Upper lobe of left lung (tissue), 6 donors: ENCODE measurements at regions not wholly inside any gene's neighbourhood (a gene's known extent, or its start where the extent isn't known, plus 50 kb on each side); places are given as distances from the start of the nearest gene placed in this dataset.

Experiments
- ATAC-seq, 2 donors: fragments of 200-7000 bp; cut with Tn5 transposase; one replicate each; pipeline ENCODE4 v1.9.1; 2022; ENCODE audit warnings: mild to moderate bottlenecking in 2 of 2, moderate library complexity in 2 of 2; ENCODE audit not compliant: low FRiP score in 2 of 2
- DNase-seq, 2 donors: peaks; one replicate each; pipeline ENCODE4 v3.0.0-alpha.2; 2019 to 2020
- H3K27ac ChIP-seq, 4 donors: fragments of 200-600 bp; sonication (generic); one replicate each; pipeline ENCODE4 v1.5.1; 2016 to 2019
- H3K27me3 ChIP-seq, 4 donors: fragments of 200-600 bp; sonication (generic); one replicate each; pipeline ENCODE4 v1.5.1; 2017 to 2019
- H3K36me3 ChIP-seq, 4 donors: fragments of 200-600 bp; sonication (generic); one replicate each; pipeline ENCODE4 v1.5.1; 2016 to 2019
- H3K4me1 ChIP-seq, 4 donors: fragments of 200-600 bp; sonication (generic); one replicate each; pipeline ENCODE4 v1.5.1; 2018 to 2019
- H3K4me3 ChIP-seq, 4 donors: fragments of 200-600 bp; sonication (generic); one replicate each; pipeline ENCODE4 v1.5.1; 2017 to 2019; ENCODE audit warnings: mild to moderate bottlenecking in 2 of 4, moderate library complexity in 1 of 4
- H3K9me3 ChIP-seq, 4 donors: fragments of 200-600 bp; sonication (generic); one replicate each; pipeline ENCODE4 v1.5.1; 2018 to 2019
- CTCF ChIP-seq, 6 experiments: fragments of 450-650 bp in 4 of 6; fragments of 200-600 bp in 2 of 6; sonication (generic) in 2 of 6; IDR thresholded peaks; one replicate each; pipeline ENCODE4 v1.5.1; 2016 to 2019; ENCODE audit warnings: antibody characterized with exemption in 6 of 6
- EP300 ChIP-seq, 4 donors: sonication (generic); formaldehyde crosslinking; IDR thresholded peaks; one replicate each; pipeline ENCODE4 v1.5.1; 2017; ENCODE audit warnings: antibody characterized with exemption in 4 of 4, control low read depth in 2 of 4
- POLR2A ChIP-seq, 4 donors: fragments of 450-650 bp; IDR thresholded peaks; one replicate each; pipeline ENCODE4 v1.5.1; 2016 to 2017; ENCODE audit warnings: antibody characterized with exemption in 4 of 4, mild to moderate bottlenecking in 2 of 4
- POLR2AphosphoS5 ChIP-seq, 2 donors: sonication (generic); formaldehyde crosslinking; IDR thresholded peaks; one replicate each; pipeline ENCODE4 v1.5.1; 2017; ENCODE audit warnings: antibody characterized with exemption in 2 of 2
- WGBS, 2 donors: methylation state at CpG; one replicate each; pipeline ENCODE4 v1.1.5; 2017 to 2018; 5-methylcytosine and 5-hydroxymethylcytosine counted together
- donor health status: DM: no; HTN: no; CAD: no; lungs with moderate emphysema.
- donor health status: DM: no; HTN: yes; CAD: no; lungs with severe emphysema.

- H3K4me1 ChIP-seq = no peaks in the 10 kb centered on the region
- WGBS, 2 donors = 57 to 63% methylated on average over 7 of the region's 7 CpGs
- H3K27me3 ChIP-seq = no peaks in the 10 kb centered on the region
- ATAC-seq (no peak), DNase-seq (no peak)
- TF ChIP-seq POLR2AphosphoS5 (IDR thresholded peaks at IDR 0.05) (no peak), POLR2A (IDR thresholded peaks at IDR 0.05) (no peak), EP300 (IDR thresholded peaks at IDR 0.05) (no peak), CTCF (IDR thresholded peaks at IDR 0.05) (no peak)
- no peak overlapping the region for H3K27ac ChIP-seq
- H3K4me3 ChIP-seq = no peak overlapping the region
- H3K9me3 ChIP-seq = no peaks in the 10 kb centered on the region
- H3K36me3 ChIP-seq = no peaks in the 10 kb centered on the region
Measured at GRCh38 chr4:189162073-189162789, 778.4 kb upstream of the FRG1 start.

- Histone ChIP-seq H3K27ac (no peak overlapping the region), H3K4me3 (no peak overlapping the region), H3K27me3 (no peaks in the 10 kb centered on the region), H3K36me3 (no peaks in the 10 kb centered on the region), H3K4me1 (no peaks in the 10 kb centered on the region), H3K9me3 (no peaks in the 10 kb centered on the region)
- ATAC-seq (no peak), DNase-seq (no peak)
- no peak for TF ChIP-seq POLR2A (IDR thresholded peaks at IDR 0.05)
- TF ChIP-seq EP300 (IDR thresholded peaks at IDR 0.05) = no peak
- TF ChIP-seq CTCF (IDR thresholded peaks at IDR 0.05) = no peak
- TF ChIP-seq POLR2AphosphoS5 (IDR thresholded peaks at IDR 0.05) = no peak
Measured at GRCh38 chr4:189162888-189163287, 777.8 kb upstream of the FRG1 start.

- H3K4me3 ChIP-seq = no peak overlapping the region
- WGBS, 2 donors = 80 to 82% methylated on average over 5 of the region's 5 CpGs
- no peak for DNase-seq
- H3K27ac ChIP-seq = no peak overlapping the region
- H3K4me1 ChIP-seq = no peaks in the 10 kb centered on the region
- no peak for TF ChIP-seq POLR2A (IDR thresholded peaks at IDR 0.05)
- no peak for TF ChIP-seq POLR2AphosphoS5 (IDR thresholded peaks at IDR 0.05)
- no peak for TF ChIP-seq CTCF (IDR thresholded peaks at IDR 0.05)
- TF ChIP-seq EP300 (IDR thresholded peaks at IDR 0.05) = no peak
- no peaks in the 10 kb centered on the region for H3K9me3 ChIP-seq
- H3K36me3 ChIP-seq = no peaks in the 10 kb centered on the region
- ATAC-seq = no peak
- no peaks in the 10 kb centered on the region for H3K27me3 ChIP-seq
Measured at GRCh38 chr4:189176002-189176401, 764.7 kb upstream of the FRG1 start.

GRCh38 chr4:189177130-189177529, 763.5 kb upstream of the FRG1 start:
- H3K27me3 ChIP-seq = no peaks in the 10 kb centered on the region
- H3K27ac ChIP-seq = no peak overlapping the region
- no peak overlapping the region for H3K4me3 ChIP-seq
- ATAC-seq (no peak), DNase-seq (no peak)
- no peak for TF ChIP-seq CTCF (IDR thresholded peaks at IDR 0.05)
- no peak for TF ChIP-seq EP300 (IDR thresholded peaks at IDR 0.05)
- no peak for TF ChIP-seq POLR2A (IDR thresholded peaks at IDR 0.05)
- TF ChIP-seq POLR2AphosphoS5 (IDR thresholded peaks at IDR 0.05) = no peak
- H3K4me1 ChIP-seq = no peaks in the 10 kb centered on the region
- WGBS, 2 donors = 67 to 68% methylated on average over 5 of the region's 5 CpGs
- no peaks in the 10 kb centered on the region for H3K9me3 ChIP-seq
- H3K36me3 ChIP-seq = no peaks in the 10 kb centered on the region

GRCh38 chr4:189178125-189178746, 762.4 kb upstream of the FRG1 start:
- Histone ChIP-seq H3K4me1 (no peaks in the 10 kb centered on the region), H3K36me3 (no peaks in the 10 kb centered on the region), H3K27ac (no peak overlapping the region), H3K9me3 (no peaks in the 10 kb centered on the region), H3K4me3 (no peak overlapping the region), H3K27me3 (no peaks in the 10 kb centered on the region)
- DNase-seq (no peak), ATAC-seq (no peak)
- 73 to 78% methylated on average over 3 of the region's 3 CpGs for WGBS, 2 donors
- TF ChIP-seq POLR2AphosphoS5 (IDR thresholded peaks at IDR 0.05) (no peak), CTCF (IDR thresholded peaks at IDR 0.05) (no peak), EP300 (IDR thresholded peaks at IDR 0.05) (no peak), POLR2A (IDR thresholded peaks at IDR 0.05) (no peak)
